SK-N-SH (cell line): ENCODE measurements at regions not wholly inside any gene's neighbourhood (a gene's known extent, or its start where the extent isn't known, plus 50 kb on each side); places are given as distances from the start of the nearest gene placed in this dataset.

ENCODE experiments used
- CTCF ChIA-PET: fragments of 300-600, 350-600 bp; formaldehyde crosslinking; extraction: SDS; loops from one replicate; lab custom pipeline; 2021; lab: Yijun Ruan, JAX
- POLR2A ChIA-PET: fragments of 350-600 bp; sonication (Branson Sonifier 250); formaldehyde crosslinking; extraction: SDS; loops from one replicate; lab custom pipeline; 2020; ENCODE audit warnings: antibody characterized with exemption, inconsistent platforms; lab: Yijun Ruan, JAX
- DNase-seq: peaks from one replicate; pipeline ENCODE4 v3.0.0; 2012
- H2AFZ ChIP-seq: fragments of 200-600 bp; sonication (generic); 2 replicates; pipeline ENCODE4 v1.8.1; 2016; ENCODE audit warnings: antibody characterized with exemption, mild to moderate bottlenecking, low read depth
- H3F3A ChIP-seq: fragments of 200-600 bp; sonication (generic); replicated peaks from 2 replicates; pipeline ENCODE3; 2016; ENCODE audit warnings: antibody characterized with exemption, mild to moderate bottlenecking; ENCODE audit not compliant: insufficient read depth
- H3K27ac ChIP-seq, 2 experiments: fragments of 200-500 bp in 1 of 2; fragments of 200-600 bp in 1 of 2; sonication (Bioruptor generic) in 1 of 2; sonication (generic), shearing (Covaris generic) in 1 of 2; 2 replicates each; pipeline versions ENCODE4 v1.5.1 to v1.6.1; 2014 to 2016; ENCODE audit warnings: low read depth in 2 of 2, inconsistent platforms in 1 of 2, low read length in 1 of 2, mild to moderate bottlenecking in 1 of 2, mixed read lengths in 1 of 2
- H3K27me3 ChIP-seq: fragments of 200-600 bp; sonication (generic), shearing (Covaris generic); 2 replicates; pipeline ENCODE4 v1.6.1; 2016; ENCODE audit warnings: mixed run types; ENCODE audit not compliant: insufficient read depth
- H3K36me3 ChIP-seq, 2 experiments: fragments of 200-500 bp in 1 of 2; fragments of 200-600 bp in 1 of 2; sonication (Bioruptor generic) in 1 of 2; sonication (generic) in 1 of 2; replicated peaks in 1 of 2; 2 replicates each; pipeline versions ENCODE3 to v1.5.1; 2014 to 2016; ENCODE audit warnings: low read length in 1 of 2, mild to moderate bottlenecking in 1 of 2; ENCODE audit not compliant: insufficient read depth in 2 of 2, control insufficient read depth in 1 of 2
- H3K4me1 ChIP-seq, 2 experiments: fragments of 200-500 bp in 1 of 2; fragments of 200-600 bp in 1 of 2; sonication (Bioruptor generic) in 1 of 2; sonication (generic), shearing (Covaris generic) in 1 of 2; 2 replicates each; pipeline versions ENCODE4 v1.5.1 to v1.6.1; 2014 to 2016; ENCODE audit warnings: low read depth in 1 of 2, low read length in 1 of 2, mixed run types in 1 of 2; ENCODE audit not compliant: insufficient read depth in 2 of 2, control insufficient read depth in 1 of 2
- H3K4me2 ChIP-seq: fragments of 200-600 bp; sonication (generic), shearing (Covaris generic); 2 replicates; pipeline ENCODE4 v1.6.1; 2017; ENCODE audit warnings: mixed run types
- H3K4me3 ChIP-seq, 2 experiments: fragments of 200-500 bp in 1 of 2; fragments of 200-600 bp in 1 of 2; sonication (Bioruptor generic) in 1 of 2; sonication (generic), shearing (Covaris generic) in 1 of 2; 2 replicates each; pipeline versions ENCODE4 v1.5.1 to v1.8.1; 2014 to 2016; ENCODE audit warnings: low read depth in 2 of 2, inconsistent platforms in 1 of 2, low read length in 1 of 2, mild to moderate bottlenecking in 1 of 2, mixed read lengths in 1 of 2, moderate library complexity in 1 of 2
- H3K79me2 ChIP-seq: fragments of 200-600 bp; sonication (generic); 2 replicates; pipeline ENCODE4 v1.8.1; 2017; ENCODE audit warnings: mild to moderate bottlenecking; ENCODE audit not compliant: insufficient read depth
- H3K9ac ChIP-seq: fragments of 200-600 bp; sonication (generic); 2 replicates; pipeline ENCODE4 v1.6.1; 2017; ENCODE audit warnings: mixed run types
- H3K9me2 ChIP-seq: fragments of 200-600 bp; sonication (generic); 2 replicates; pipeline ENCODE4 v1.6.1; 2017; ENCODE audit warnings: mixed run types
- H3K9me3 ChIP-seq: fragments of 200-600 bp; sonication (generic); 2 replicates; pipeline ENCODE4 v1.6.1; 2017; ENCODE audit warnings: mixed run types, mild to moderate bottlenecking, moderate library complexity
- H4K20me1 ChIP-seq: fragments of 200-600 bp; sonication (generic); 2 replicates; pipeline ENCODE4 v1.6.1; 2017; ENCODE audit warnings: mild to moderate bottlenecking, mixed run types; ENCODE audit not compliant: insufficient read depth
- CTCF ChIP-seq: fragments of 200-600 bp; sonication (generic); IDR thresholded peaks from 2 replicates; pipeline ENCODE4 v1.6.1; 2017; ENCODE audit warnings: antibody characterized with exemption, mild to moderate bottlenecking, moderate library complexity
- EP300 ChIP-seq, 2 experiments: IDR thresholded peaks; 2 replicates each; pipeline versions ENCODE4 v1.4.0 to v1.6.1; 2012; ENCODE audit warnings: borderline replicate concordance in 1 of 2, low read depth in 1 of 2, low read length in 1 of 2
- FOSL2 ChIP-seq: IDR thresholded peaks from 2 replicates; pipeline ENCODE4 v1.4.0; 2012; ENCODE audit warnings: low read depth, mild to moderate bottlenecking, moderate library complexity, borderline replicate concordance
- FOXM1 ChIP-seq: IDR thresholded peaks from 2 replicates; pipeline ENCODE4 v1.4.0; 2012; ENCODE audit warnings: low read depth, mild to moderate bottlenecking
- GABPA ChIP-seq: IDR thresholded peaks from 2 replicates; pipeline ENCODE4 v1.4.0; 2012; ENCODE audit warnings: low read depth, mild to moderate bottlenecking
- IRF3 ChIP-seq: fragments of 150-350 bp; IDR thresholded peaks from 2 replicates; pipeline ENCODE4 v1.6.1; 2016; ENCODE audit warnings: mild to moderate bottlenecking, low read depth, low read length
- JUND ChIP-seq: IDR thresholded peaks from 2 replicates; pipeline ENCODE4 v1.4.0; 2012
- MXI1 ChIP-seq: IDR thresholded peaks from 2 replicates; pipeline ENCODE4 v1.6.1; 2012; ENCODE audit warnings: mild to moderate bottlenecking, low read depth, low read length, improper control_type of control experiment
- POLR2AphosphoS5 ChIP-seq: IDR thresholded peaks from 2 replicates; pipeline ENCODE4 v1.6.1; 2012; ENCODE audit warnings: low read depth, low read length
- REST ChIP-seq: IDR thresholded peaks from 2 replicates; pipeline ENCODE4 v1.6.1; 2012; ENCODE audit warnings: mild to moderate bottlenecking, low read depth, low read length, moderate library complexity
- RXRA ChIP-seq: IDR thresholded peaks from 2 replicates; pipeline ENCODE4 v1.4.0; 2012; ENCODE audit warnings: low read depth, mild to moderate bottlenecking, borderline replicate concordance
- SIN3A ChIP-seq: IDR thresholded peaks from 2 replicates; pipeline ENCODE4 v1.6.1; 2012; ENCODE audit warnings: low read depth, mild to moderate bottlenecking, low read length, moderate library complexity, borderline replicate concordance
- SMC3 ChIP-seq: IDR thresholded peaks from 2 replicates; pipeline ENCODE4 v1.6.1; 2012; ENCODE audit warnings: low read depth, low read length, improper control_type of control experiment
- TAF1 ChIP-seq: IDR thresholded peaks from 2 replicates; pipeline ENCODE4 v1.6.1; 2012; ENCODE audit warnings: low read depth, mild to moderate bottlenecking, low read length, moderate library complexity, borderline replicate concordance
- TCF12 ChIP-seq: IDR thresholded peaks from 2 replicates; pipeline ENCODE4 v1.4.0; 2012
- WGBS: methylation state at CpG from one replicate; pipeline ENCODE4 v1.1.6; 2017; ENCODE audit warnings: low lambda C conversion rate; 5-methylcytosine and 5-hydroxymethylcytosine counted together

- no peak for DNase-seq
- Histone ChIP-seq H3K27ac (no peak overlapping the region), H3K9me3 (no peaks in the 10 kb centered on the region), H3K4me1 (no peaks in the 10 kb centered on the region), H3K9me2 (no peaks in the 10 kb centered on the region), H3K9ac (no peak overlapping the region), H3K4me2 (no peak overlapping the region), H3K4me3 (no peak overlapping the region), H3K27me3 (peaks cover 20% of the 10 kb centered on the region; the same call in 1 of the 2 replicates), H3K36me3 (no peaks in the 10 kb centered on the region), H2AFZ (no peak overlapping the region), H3K79me2 (no peaks in the 10 kb centered on the region), H3F3A (no peaks in the 10 kb centered on the region), H4K20me1 (no peaks in the 10 kb centered on the region)
- CTCF ChIA-PET, result interaction anchor here (1.5 to 1.8 kb wide), 2 partner anchors 18 to 20 kb away, joined by 3 to 5 read pairs; no protein-coding TSS in a partner anchor
- POLR2A ChIA-PET, result no interaction called here
- TF ChIP-seq CTCF (no peak), GABPA (no peak), POLR2AphosphoS5 (no peak), FOSL2 (no peak), SMC3 (no peak), REST (no peak), IRF3 (no peak), JUND (no peak), TAF1 (no peak), EP300 (IDR thresholded peaks at IDR 0.05; ENCODE audit: borderline replicate concordance in 1 of 2, low read depth in 1 of 2, low read length in 1 of 2) (no peak), RXRA (no peak), TCF12 (no peak), FOXM1 (no peak), MXI1 (no peak), SIN3A (no peak)
- WGBS, result 0% methylated on average over 2 of the region's 2 CpGs
Measured at GRCh38 chr7:18302097-18302496, 193.5 kb upstream of the HDAC9 start.
